Activated naive CD4-positive, alpha-beta T cell treated with anti-CD3 and anti-CD28 coated beads, Interleukin-2, amount 10 ng/mL, durations not matched to agents 7 days and 5 days (primary cell): ENCODE measurements at regions not wholly inside any gene's neighbourhood (a gene's known extent, or its start where the extent isn't known, plus 50 kb on each side); places are given as distances from the start of the nearest gene placed in this dataset.

ENCODE experiments used
- CTCF ChIA-PET: fragments of 350-600 bp; sonication (Branson Sonifier 250); formaldehyde crosslinking; loops from one replicate; lab custom pipeline; 2021; ENCODE audit warnings: antibody characterized with exemption; lab: Charles Lee
- DNase-seq: peaks from one replicate; pipeline ENCODE4 v3.0.0-alpha.2; 2020
- H3K27ac Mint-ChIP-seq: one replicate; pipeline ENCODE4 v1.8.0; 2021; ENCODE audit warnings: mild to moderate bottlenecking, moderate library complexity, mixed read lengths
- H3K27me3 Mint-ChIP-seq: one replicate; pipeline ENCODE4 v1.8.0; 2021; ENCODE audit warnings: mild to moderate bottlenecking, mixed read lengths
- H3K36me3 Mint-ChIP-seq: one replicate; pipeline ENCODE4 v1.8.0; 2021; ENCODE audit warnings: mixed read lengths
- H3K4me1 Mint-ChIP-seq: one replicate; pipeline ENCODE4 v1.8.0; 2021; ENCODE audit warnings: mixed read lengths
- H3K4me3 Mint-ChIP-seq: one replicate; pipeline ENCODE4 v1.8.0; 2021; ENCODE audit warnings: mild to moderate bottlenecking, moderate library complexity, mixed read lengths
- H3K9me3 Mint-ChIP-seq: one replicate; pipeline ENCODE4 v1.8.0; 2021; ENCODE audit warnings: mixed read lengths

DNA sequence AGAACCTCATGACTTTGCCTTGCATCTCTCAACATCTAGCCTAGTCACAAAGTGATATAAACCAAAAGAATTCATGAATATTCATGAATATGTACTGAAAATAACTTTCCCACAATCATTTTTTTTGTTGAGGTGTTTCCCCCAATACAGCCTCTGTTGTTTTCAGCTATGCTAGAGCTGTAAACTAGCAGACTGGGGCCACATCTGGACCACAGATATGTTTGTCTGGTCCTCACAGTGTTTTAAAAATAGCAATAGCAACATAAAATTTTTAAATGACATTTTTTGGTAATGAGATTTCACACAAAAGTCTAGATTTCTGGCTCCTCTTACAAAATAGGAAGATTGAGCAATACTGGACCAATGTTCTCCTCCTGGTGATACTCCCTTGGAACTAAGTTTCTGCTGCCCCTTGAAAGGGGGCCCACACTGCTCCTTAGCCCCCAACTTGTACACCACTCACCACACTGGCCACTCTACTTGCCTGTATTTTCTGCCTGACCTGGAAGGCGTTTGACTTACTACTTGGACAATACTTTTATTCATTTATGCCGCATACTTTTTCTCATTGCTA is 81.2 kb downstream of the BMP4 start:
- no peaks in the 10 kb centered on the region for H3K27me3 Mint-ChIP-seq
- H3K27ac Mint-ChIP-seq: no peak overlapping the region
- no peaks in the 10 kb centered on the region for H3K4me1 Mint-ChIP-seq
- no peaks in the 10 kb centered on the region for H3K36me3 Mint-ChIP-seq
- no peak for DNase-seq
- CTCF ChIA-PET: no interaction called here
- H3K4me3 Mint-ChIP-seq: no peak overlapping the region
- peaks cover 5% of the 10 kb centered on the region for H3K9me3 Mint-ChIP-seq

DNA sequence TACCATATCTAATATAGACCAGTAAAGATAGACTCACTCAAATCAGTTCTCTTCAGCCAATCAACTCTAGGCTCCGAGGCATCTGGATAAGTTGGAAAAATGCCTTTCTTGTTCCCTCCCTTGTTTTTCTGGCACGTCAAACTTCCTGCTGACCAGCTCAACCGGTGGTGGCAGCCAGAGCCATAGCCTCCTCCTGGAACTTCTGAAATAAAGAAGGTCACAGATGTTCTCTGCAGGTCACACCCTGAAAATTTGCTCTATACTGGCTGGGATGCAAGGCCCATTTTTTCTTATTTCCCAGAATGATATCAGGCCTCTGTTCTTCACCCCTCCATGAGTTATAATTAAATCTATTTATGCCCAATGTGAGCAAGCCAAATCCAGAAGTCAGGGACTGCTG is 81.9 kb downstream of the BMP4 start:
- H3K9me3 Mint-ChIP-seq: peaks cover 5% of the 10 kb centered on the region
- H3K4me1 Mint-ChIP-seq: no peaks in the 10 kb centered on the region
- CTCF ChIA-PET: no interaction called here
- no peaks in the 10 kb centered on the region for H3K36me3 Mint-ChIP-seq
- no peaks in the 10 kb centered on the region for H3K27me3 Mint-ChIP-seq
- no peak overlapping the region for H3K4me3 Mint-ChIP-seq
- H3K27ac Mint-ChIP-seq: no peak overlapping the region
- no peak for DNase-seq

DNA sequence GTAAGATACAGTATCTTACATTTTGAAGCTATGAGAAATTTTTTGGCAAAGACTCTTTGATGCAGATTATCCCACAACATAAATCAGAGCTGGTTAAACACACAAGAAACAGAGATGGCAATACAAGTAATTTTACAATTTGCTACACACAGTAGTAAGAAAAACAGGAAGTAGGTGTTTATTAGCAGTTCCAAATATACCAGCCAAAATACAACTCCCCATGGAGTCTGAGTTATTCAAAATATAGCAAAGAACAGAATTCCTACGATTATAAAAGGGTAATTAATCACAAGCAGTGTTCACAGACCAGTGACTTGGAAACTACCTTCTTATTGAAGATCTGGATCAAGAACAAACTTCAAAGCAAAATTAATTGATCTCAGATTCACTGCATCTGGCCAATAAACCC is 83.9 kb downstream of the BMP4 start:
- peaks cover 5% of the 10 kb centered on the region for H3K9me3 Mint-ChIP-seq
- H3K27me3 Mint-ChIP-seq: no peaks in the 10 kb centered on the region
- CTCF ChIA-PET: no interaction called here
- no peak for DNase-seq
- H3K36me3 Mint-ChIP-seq: no peaks in the 10 kb centered on the region
- H3K4me1 Mint-ChIP-seq: no peaks in the 10 kb centered on the region
- H3K4me3 Mint-ChIP-seq: no peak overlapping the region
- no peak overlapping the region for H3K27ac Mint-ChIP-seq

DNA sequence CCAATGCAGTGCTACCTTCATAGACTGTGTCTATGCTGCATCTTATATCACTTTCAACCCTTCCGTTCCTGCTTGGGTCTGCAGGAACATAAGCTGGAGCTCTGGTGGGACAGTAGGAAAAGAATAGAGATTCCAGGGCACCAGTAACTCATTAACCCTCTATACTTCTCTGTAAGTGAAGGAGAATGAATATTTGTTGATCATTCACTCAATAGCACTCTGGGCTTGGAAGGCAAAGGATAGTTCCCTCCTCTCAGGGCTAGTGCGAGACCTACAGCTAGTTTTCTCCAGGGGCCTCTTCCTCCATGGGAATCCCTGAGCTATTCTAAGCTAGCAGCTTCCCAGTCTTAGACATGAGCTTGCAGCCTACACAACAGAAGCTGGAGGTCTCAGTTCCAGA is 84.7 kb downstream of the BMP4 start:
- no peak overlapping the region for H3K27ac Mint-ChIP-seq
- peaks cover 5% of the 10 kb centered on the region for H3K9me3 Mint-ChIP-seq
- no peak for DNase-seq
- no peaks in the 10 kb centered on the region for H3K27me3 Mint-ChIP-seq
- no peak overlapping the region for H3K4me3 Mint-ChIP-seq
- no peaks in the 10 kb centered on the region for H3K4me1 Mint-ChIP-seq
- CTCF ChIA-PET: no interaction called here
- H3K36me3 Mint-ChIP-seq: no peaks in the 10 kb centered on the region

DNA sequence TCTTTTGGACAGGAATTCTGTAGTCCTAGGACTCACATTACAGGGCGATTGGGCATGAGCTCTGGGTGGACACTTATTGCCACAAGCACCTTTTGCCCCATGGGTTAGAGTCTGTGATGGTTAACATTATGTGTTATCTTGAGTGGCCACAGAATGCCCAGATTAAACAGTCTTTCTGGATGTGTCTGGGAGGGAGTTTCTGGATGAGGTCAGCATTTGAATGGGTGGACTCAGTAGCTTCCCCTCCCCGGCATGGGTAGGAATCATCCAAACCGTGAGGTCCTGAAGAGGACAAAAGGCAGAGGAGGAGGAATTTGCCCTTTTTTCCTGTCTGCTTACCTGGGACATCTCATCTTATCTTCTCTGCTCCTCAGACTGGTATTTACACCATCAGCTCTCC is 85.6 kb downstream of the BMP4 start:
- DNase-seq: no peak
- no peak overlapping the region for H3K27ac Mint-ChIP-seq
- no peaks in the 10 kb centered on the region for H3K4me1 Mint-ChIP-seq
- CTCF ChIA-PET: no interaction called here
- H3K4me3 Mint-ChIP-seq: no peak overlapping the region
- H3K36me3 Mint-ChIP-seq: no peaks in the 10 kb centered on the region
- no peaks in the 10 kb centered on the region for H3K9me3 Mint-ChIP-seq
- no peaks in the 10 kb centered on the region for H3K27me3 Mint-ChIP-seq

DNA sequence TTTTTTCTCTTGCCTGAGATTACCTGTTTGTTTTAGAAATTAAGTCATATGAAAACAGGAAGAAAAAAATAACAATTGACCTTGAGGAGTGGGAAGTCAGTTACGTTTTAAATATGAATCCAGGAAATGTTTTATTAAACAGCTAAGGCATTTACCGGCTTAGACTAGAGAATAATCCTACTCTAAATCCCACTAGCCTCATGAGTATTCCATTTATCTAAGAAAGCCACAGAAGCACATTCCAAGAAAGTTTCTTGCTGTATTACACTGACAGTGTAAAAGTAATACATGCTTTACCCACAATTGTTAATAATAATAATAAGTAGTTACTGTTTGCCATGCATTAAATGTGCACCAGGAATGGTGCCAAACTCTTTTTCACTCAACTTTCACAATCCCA is 90.9 kb downstream of the BMP4 start:
- H3K4me3 Mint-ChIP-seq: no peak overlapping the region

DNA sequence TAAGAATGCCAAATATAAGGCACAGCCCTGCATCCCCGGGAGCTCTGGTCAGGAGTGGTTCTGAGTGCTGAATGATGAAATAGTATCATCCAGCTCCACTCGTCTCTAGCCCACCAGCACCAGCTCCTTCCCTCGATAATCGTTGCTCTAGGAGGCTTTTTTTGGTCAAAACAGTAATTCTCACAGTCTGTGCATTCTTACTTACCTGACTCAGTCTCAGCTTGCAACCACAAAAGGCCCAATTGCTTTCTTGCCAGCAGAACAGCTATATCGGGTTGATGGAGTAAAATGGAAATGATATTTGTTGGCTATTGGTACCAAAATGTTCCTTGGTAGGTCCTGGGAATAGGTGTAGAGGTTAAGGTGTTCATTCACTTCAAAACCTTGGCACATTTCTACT is 94.8 kb downstream of the BMP4 start:
- Mint-ChIP-seq H3K36me3 (no peaks in the 10 kb centered on the region), H3K4me3 (no peak overlapping the region), H3K27ac (no peak overlapping the region), H3K9me3 (no peaks in the 10 kb centered on the region), H3K4me1 (no peaks in the 10 kb centered on the region), H3K27me3 (no peaks in the 10 kb centered on the region)
- DNase-seq: no peak
- CTCF ChIA-PET: no interaction called here

More for the DNA sequence above, 90.9 kb downstream of the BMP4 start:
- Mint-ChIP-seq H3K36me3 (no peaks in the 10 kb centered on the region), H3K27me3 (no peaks in the 10 kb centered on the region), H3K9me3 (no peaks in the 10 kb centered on the region), H3K4me1 (no peaks in the 10 kb centered on the region), H3K27ac (no peak overlapping the region)
- no peak for DNase-seq
- CTCF ChIA-PET: no interaction called here

DNA sequence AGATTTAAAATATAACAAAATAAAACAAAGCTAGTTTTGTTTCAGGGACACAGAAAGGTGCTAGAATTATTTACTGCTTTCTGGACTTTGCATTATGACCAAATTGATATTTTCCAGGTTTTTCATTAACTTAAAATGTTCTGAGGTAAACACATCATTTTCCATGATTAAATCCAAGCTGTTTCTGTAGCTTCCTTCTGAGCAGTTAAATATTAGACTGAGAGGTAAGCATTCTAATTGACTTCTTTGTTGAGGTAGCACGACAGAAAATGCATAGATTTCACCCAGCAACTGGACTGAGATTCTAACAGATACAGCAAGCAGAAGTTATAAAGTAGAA is 98.3 kb downstream of the BMP4 start:
- CTCF ChIA-PET: no interaction called here
- no peak for DNase-seq
- Mint-ChIP-seq H3K4me3 (no peak overlapping the region), H3K36me3 (no peaks in the 10 kb centered on the region), H3K27me3 (no peaks in the 10 kb centered on the region), H3K9me3 (no peaks in the 10 kb centered on the region), H3K27ac (no peak overlapping the region), H3K4me1 (no peaks in the 10 kb centered on the region)

DNA sequence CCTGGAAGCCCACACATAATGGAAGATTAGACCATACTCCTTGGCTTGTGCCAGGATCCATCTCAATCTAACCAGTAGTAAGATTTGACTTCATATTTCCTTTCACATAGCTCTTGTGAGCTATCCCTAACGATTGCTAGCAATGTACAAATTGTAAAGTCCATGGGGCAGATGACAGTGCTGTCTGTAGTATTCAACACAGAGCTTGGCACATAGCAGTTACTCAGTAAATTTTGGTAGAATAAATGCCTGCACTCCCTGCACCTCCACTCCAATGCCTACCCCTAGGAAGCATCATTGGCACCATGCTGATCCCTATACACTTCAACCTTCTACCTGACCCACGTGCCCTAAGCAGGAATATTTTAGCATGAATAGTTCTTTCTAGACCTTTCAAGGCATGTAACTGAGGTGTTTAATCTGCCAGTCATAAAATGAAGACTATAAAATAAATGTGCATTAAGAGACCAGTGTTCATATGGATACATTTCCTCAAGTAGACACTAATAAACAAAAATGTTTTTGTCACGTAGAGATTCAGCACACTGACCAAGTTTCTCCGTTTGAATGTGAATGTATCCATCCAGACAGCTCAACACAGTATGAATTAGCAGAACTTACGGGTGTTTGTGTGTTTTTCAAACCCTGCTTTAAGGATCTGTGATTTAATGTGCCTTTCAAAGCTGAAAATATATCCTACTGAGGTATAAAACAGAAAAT is 98.8 kb downstream of the BMP4 start:
- Mint-ChIP-seq H3K27ac (no peak overlapping the region), H3K4me3 (no peak overlapping the region), H3K27me3 (no peaks in the 10 kb centered on the region), H3K9me3 (no peaks in the 10 kb centered on the region), H3K4me1 (no peaks in the 10 kb centered on the region), H3K36me3 (no peaks in the 10 kb centered on the region)
- CTCF ChIA-PET: no interaction called here
- no peak for DNase-seq

DNA sequence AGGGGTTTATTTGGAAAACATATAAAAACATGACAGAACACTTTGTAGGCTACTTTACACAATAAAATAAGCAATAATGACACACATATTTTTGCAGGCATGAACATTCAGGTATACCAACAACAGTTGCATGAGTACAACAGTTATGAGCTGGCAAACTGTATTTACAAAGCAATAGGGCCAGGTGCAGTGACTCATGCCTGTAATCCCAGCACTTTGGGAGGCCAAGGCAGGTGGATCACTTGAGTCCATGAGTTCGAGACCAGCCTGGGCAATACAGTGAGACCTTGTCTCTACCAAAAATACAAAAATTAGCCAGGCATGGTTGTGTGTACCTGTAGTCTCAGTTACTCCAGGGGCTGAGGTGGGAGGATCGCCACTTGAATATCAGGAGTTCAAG is 101.1 kb downstream of the BMP4 start:
- no peaks in the 10 kb centered on the region for H3K9me3 Mint-ChIP-seq
- no peaks in the 10 kb centered on the region for H3K4me1 Mint-ChIP-seq
- no peak overlapping the region for H3K27ac Mint-ChIP-seq
- H3K36me3 Mint-ChIP-seq: no peaks in the 10 kb centered on the region
- H3K27me3 Mint-ChIP-seq: no peaks in the 10 kb centered on the region
- no peak for DNase-seq
- CTCF ChIA-PET: no interaction called here
- no peak overlapping the region for H3K4me3 Mint-ChIP-seq

DNA sequence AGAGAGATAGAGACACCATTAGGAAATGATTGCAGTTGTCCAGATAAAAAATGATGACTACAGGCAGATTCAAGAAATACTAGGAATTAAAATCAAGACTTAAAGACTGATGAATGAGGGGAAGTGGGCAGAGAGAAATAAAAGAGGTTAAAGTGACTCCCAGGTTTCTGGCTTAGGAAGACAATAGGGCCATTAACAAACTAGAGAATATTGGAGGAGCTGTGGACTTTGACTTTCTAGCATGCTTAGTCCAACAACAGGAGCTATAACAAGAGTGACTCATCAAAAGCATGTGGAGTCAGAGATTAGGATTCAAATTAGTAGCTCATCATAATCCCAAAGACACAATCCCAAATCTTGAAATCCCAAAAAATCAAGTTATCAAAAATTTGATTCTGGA is 101.5 kb downstream of the BMP4 start:
- peaks cover 3% of the 10 kb centered on the region for H3K9me3 Mint-ChIP-seq
- DNase-seq: no peak
- no peaks in the 10 kb centered on the region for H3K27me3 Mint-ChIP-seq
- CTCF ChIA-PET: no interaction called here
- no peaks in the 10 kb centered on the region for H3K36me3 Mint-ChIP-seq
- H3K27ac Mint-ChIP-seq: no peak overlapping the region
- H3K4me3 Mint-ChIP-seq: no peak overlapping the region
- H3K4me1 Mint-ChIP-seq: no peaks in the 10 kb centered on the region

DNA sequence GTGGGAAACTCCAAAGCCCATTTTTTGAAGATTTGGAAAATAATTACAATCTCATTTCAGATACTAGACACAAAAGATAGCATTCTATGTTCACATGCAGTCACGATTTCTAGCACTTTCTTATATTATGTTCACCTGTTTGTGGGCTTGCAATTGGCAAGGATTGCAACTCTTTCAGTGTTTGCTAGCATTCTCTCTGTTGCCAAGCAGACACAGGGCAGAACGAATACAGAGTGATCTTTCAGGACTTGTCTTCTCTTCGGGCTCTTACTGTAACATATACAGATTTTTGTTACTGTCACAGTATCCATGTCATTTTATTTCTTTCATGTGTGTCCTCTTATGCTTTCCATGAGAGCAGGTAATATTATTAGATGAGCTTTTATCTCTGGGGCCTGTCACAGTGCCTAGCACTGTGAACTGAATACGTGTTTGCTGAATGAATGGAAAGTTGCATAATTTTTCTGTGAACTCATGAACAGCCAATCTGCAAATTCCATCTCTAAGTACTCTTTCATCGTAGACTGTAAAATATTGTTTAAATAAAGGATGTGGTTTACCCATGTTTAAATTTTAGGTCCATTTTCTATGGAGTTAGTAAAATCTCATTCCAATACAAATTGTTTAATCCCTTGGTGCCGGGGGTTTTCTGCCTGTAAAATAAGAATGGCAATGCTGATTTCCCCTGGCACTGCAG is 105.1 kb downstream of the BMP4 start:
- no peaks in the 10 kb centered on the region for H3K27me3 Mint-ChIP-seq
- H3K4me1 Mint-ChIP-seq: no peaks in the 10 kb centered on the region
- H3K36me3 Mint-ChIP-seq: no peaks in the 10 kb centered on the region
- CTCF ChIA-PET: no interaction called here
- no peak for DNase-seq
- peaks cover 3% of the 10 kb centered on the region for H3K9me3 Mint-ChIP-seq
- no peak overlapping the region for H3K27ac Mint-ChIP-seq
- H3K4me3 Mint-ChIP-seq: no peak overlapping the region

DNA sequence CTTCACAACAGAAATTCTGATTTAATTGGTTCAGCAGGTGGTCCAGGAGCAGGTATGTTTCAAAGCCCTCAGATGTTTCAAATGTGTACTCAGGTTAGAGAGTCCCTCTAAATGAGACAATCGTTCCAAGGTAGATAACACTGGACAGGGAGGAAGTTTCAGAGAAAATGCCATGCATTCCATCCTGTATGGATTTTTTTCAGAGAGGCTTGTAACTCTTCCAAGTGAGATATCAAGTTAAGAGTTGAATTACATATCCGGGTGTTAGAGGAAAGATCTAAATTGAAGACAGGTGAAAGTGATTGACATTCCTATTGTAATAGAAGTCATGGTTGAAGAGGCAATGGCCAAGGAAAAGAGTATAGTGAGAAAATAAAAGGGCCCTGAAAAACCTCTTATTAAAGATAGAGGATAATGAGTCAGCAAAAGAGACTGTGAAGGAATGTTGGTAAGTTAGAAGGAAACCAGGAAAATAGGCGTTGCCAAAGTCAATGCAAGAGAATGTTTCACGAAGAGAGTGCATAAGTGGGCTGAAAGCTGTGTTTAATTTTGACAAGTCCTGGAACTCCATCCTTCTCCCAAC is 105.8 kb downstream of the BMP4 start:
- no peak for DNase-seq
- peaks cover 3% of the 10 kb centered on the region for H3K9me3 Mint-ChIP-seq
- no peaks in the 10 kb centered on the region for H3K4me1 Mint-ChIP-seq
- no peaks in the 10 kb centered on the region for H3K36me3 Mint-ChIP-seq
- H3K4me3 Mint-ChIP-seq: no peak overlapping the region
- CTCF ChIA-PET: no interaction called here
- H3K27ac Mint-ChIP-seq: no peak overlapping the region
- no peaks in the 10 kb centered on the region for H3K27me3 Mint-ChIP-seq

DNA sequence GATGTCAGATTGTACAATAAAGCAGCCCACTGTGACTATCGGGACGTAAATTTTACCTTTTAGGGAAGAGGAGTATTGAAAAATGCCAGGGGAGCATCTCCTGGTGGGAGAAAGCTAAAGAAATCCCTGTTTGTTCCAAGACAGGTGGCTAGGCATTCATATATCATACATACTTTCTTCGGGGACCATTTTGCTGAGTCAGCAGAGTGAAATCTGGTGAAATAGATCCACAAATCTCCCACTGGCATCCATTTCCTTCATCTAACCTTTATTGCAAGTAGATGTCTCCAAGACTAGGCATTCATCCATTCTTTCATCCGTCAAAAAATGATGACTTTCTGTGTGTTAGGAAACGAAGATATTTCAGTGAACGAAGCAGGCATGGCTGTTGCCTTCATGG is 107.1 kb downstream of the BMP4 start:
- peaks cover 3% of the 10 kb centered on the region for H3K9me3 Mint-ChIP-seq
- no peak for DNase-seq
- no peaks in the 10 kb centered on the region for H3K4me1 Mint-ChIP-seq
- H3K36me3 Mint-ChIP-seq: no peaks in the 10 kb centered on the region
- CTCF ChIA-PET: no interaction called here
- no peak overlapping the region for H3K27ac Mint-ChIP-seq
- no peak overlapping the region for H3K4me3 Mint-ChIP-seq
- no peaks in the 10 kb centered on the region for H3K27me3 Mint-ChIP-seq

DNA sequence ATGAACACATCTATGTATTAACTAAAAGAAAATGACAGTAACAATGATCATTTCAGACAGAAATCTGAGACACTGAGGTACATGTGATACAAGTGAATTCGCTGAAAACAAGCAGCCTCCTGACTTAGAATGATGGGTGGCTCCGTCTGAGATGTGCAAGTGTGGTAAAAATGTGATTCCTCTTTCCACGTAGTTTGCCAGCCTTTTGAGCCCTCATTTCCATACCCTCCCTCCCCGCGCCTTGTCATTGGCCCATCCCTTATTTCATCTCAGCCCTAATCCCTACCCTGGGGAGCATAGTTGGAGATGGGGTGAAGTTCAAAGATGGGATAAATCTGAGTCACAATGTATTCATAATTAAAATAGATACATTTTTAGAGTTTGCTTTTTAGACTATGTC is 107.8 kb downstream of the BMP4 start:
- Mint-ChIP-seq H3K27ac (no peak overlapping the region), H3K9me3 (peaks cover 3% of the 10 kb centered on the region), H3K27me3 (no peaks in the 10 kb centered on the region), H3K36me3 (no peaks in the 10 kb centered on the region), H3K4me1 (no peaks in the 10 kb centered on the region), H3K4me3 (no peak overlapping the region)
- CTCF ChIA-PET: no interaction called here
- DNase-seq: no peak
